H9 (cell line): ENCODE measurements at regions not wholly inside any gene's neighbourhood (a gene's known extent, or its start where the extent isn't known, plus 50 kb on each side); places are given as distances from the start of the nearest gene placed in this dataset.

ENCODE experiments used
- DNase-seq: peaks from one replicate; pipeline ENCODE4 v3.0.0-alpha.2; 2017
- H2AFZ ChIP-seq: one replicate; pipeline ENCODE4 v1.6.1; 2013; ENCODE audit warnings: mild to moderate bottlenecking, low read length, control low read depth, moderate library complexity
- H2AK5ac ChIP-seq: 2 replicates; pipeline ENCODE4 v1.6.1; 2013; ENCODE audit warnings: low read length, control low read depth, mixed read lengths; ENCODE audit not compliant: insufficient read length
- H2BK120ac ChIP-seq: one replicate; pipeline ENCODE4 v1.6.1; 2013; ENCODE audit warnings: low read depth, mild to moderate bottlenecking, low read length, control low read depth, inconsistent platforms; ENCODE audit not compliant: poor library complexity, severe bottlenecking
- H2BK12ac ChIP-seq: 2 replicates; pipeline ENCODE4 v1.6.1; 2013; ENCODE audit warnings: low read length, control low read depth, mixed read lengths, low read depth; ENCODE audit not compliant: insufficient read length
- H2BK15ac ChIP-seq: 2 replicates; pipeline ENCODE4 v1.6.1; 2013; ENCODE audit warnings: low read depth, low read length, control low read depth
- H2BK20ac ChIP-seq: one replicate; pipeline ENCODE4 v1.6.1; 2013; ENCODE audit warnings: low read depth, mild to moderate bottlenecking, low read length, control low read depth, inconsistent platforms; ENCODE audit not compliant: poor library complexity, severe bottlenecking
- H2BK5ac ChIP-seq: 2 replicates; pipeline ENCODE4 v1.6.1; 2013; ENCODE audit warnings: low read length, control low read depth, mixed read lengths; ENCODE audit not compliant: insufficient read length
- H3K14ac ChIP-seq: 2 replicates; pipeline ENCODE4 v1.6.1; 2013; ENCODE audit warnings: low read length, control low read depth; ENCODE audit not compliant: insufficient read depth
- H3K18ac ChIP-seq: 2 replicates; pipeline ENCODE4 v1.6.1; 2013; ENCODE audit warnings: low read depth, mild to moderate bottlenecking, mixed read lengths, low read length, control low read depth; ENCODE audit not compliant: insufficient read length
- H3K23ac ChIP-seq: 2 replicates; pipeline ENCODE4 v1.6.1; 2013; ENCODE audit warnings: low read length, control low read depth, mixed read lengths, low read depth; ENCODE audit not compliant: insufficient read length
- H3K23me2 ChIP-seq: 2 replicates; pipeline ENCODE4 v1.6.1; 2013; ENCODE audit warnings: low read depth, mild to moderate bottlenecking, mixed read lengths, low read length, control low read depth; ENCODE audit not compliant: insufficient read length, poor library complexity, severe bottlenecking
- H3K27ac ChIP-seq: 2 replicates; pipeline ENCODE4 v1.5.1; 2013; ENCODE audit warnings: low read length, control low read depth, mixed read lengths, low read depth; ENCODE audit not compliant: insufficient read length
- H3K27me3 ChIP-seq: 2 replicates; pipeline ENCODE4 v1.6.1; 2013; ENCODE audit warnings: low read length, control low read depth, inconsistent platforms; ENCODE audit not compliant: insufficient read depth
- H3K4ac ChIP-seq: 2 replicates; pipeline ENCODE4 v1.6.1; 2013; ENCODE audit warnings: low read depth, mild to moderate bottlenecking, control low read depth, inconsistent platforms, low read length, moderate library complexity
- H3K4me1 ChIP-seq: 2 replicates; pipeline ENCODE4 v1.6.1; 2013; ENCODE audit warnings: low read length, control low read depth, inconsistent platforms; ENCODE audit not compliant: insufficient read depth
- H3K4me2 ChIP-seq: 2 replicates; pipeline ENCODE4 v1.6.1; 2013; ENCODE audit warnings: low read length, control low read depth, mixed read lengths; ENCODE audit not compliant: insufficient read length, insufficient read depth
- H3K56ac ChIP-seq: 2 replicates; pipeline ENCODE4 v1.6.1; 2013; ENCODE audit warnings: low read depth, mild to moderate bottlenecking, mixed read lengths, low read length, control low read depth; ENCODE audit not compliant: insufficient read length
- H3K79me1 ChIP-seq: 2 replicates; pipeline ENCODE4 v1.6.1; 2013; ENCODE audit warnings: low read depth, mild to moderate bottlenecking, moderate library complexity, low read length, control low read depth, inconsistent platforms; ENCODE audit not compliant: insufficient read depth, poor library complexity, severe bottlenecking
- H3K79me2 ChIP-seq: 2 replicates; pipeline ENCODE4 v1.6.1; 2013; ENCODE audit warnings: low read length, control low read depth, inconsistent platforms; ENCODE audit not compliant: insufficient read depth
- H3K9ac ChIP-seq: 2 replicates; pipeline ENCODE4 v1.6.1; 2013; ENCODE audit warnings: low read length, control low read depth, mixed read lengths; ENCODE audit not compliant: insufficient read length; ENCODE audit errors: extremely low read depth
- H3K9me3 ChIP-seq: one replicate; pipeline ENCODE4 v1.6.1; 2013; ENCODE audit warnings: low read depth, low read length, inconsistent platforms; ENCODE audit not compliant: control insufficient read depth
- H3T11ph ChIP-seq: one replicate; pipeline ENCODE4 v1.6.1; 2013; ENCODE audit warnings: mild to moderate bottlenecking, low read length, control low read depth, inconsistent platforms
- H4K20me1 ChIP-seq: one replicate; pipeline ENCODE4 v1.6.1; 2013; ENCODE audit not compliant: control insufficient read depth, insufficient read length, insufficient read depth
- H4K5ac ChIP-seq: 2 replicates; pipeline ENCODE4 v1.6.1; 2013; ENCODE audit warnings: low read depth, mild to moderate bottlenecking, mixed read lengths, low read length, control low read depth; ENCODE audit not compliant: insufficient read length
- H4K8ac ChIP-seq: replicated peaks from 2 replicates; pipeline ENCODE4 v1.6.1; 2013; ENCODE audit warnings: low read length, control low read depth, mixed read lengths, low read depth; ENCODE audit not compliant: insufficient read length
- H4K91ac ChIP-seq: 2 replicates; pipeline ENCODE4 v1.6.1; 2013; ENCODE audit warnings: low read depth, mild to moderate bottlenecking, moderate library complexity, mixed read lengths, low read length, control low read depth; ENCODE audit not compliant: insufficient read length
- H3K27ac Mint-ChIP-seq, 3 experiments: 2 replicates in 2 of 3; 3 replicates in 1 of 3; pipeline ENCODE4 v1.8.0; 2020 to 2021; ENCODE audit warnings: mixed read lengths in 3 of 3, mild to moderate bottlenecking in 1 of 3, moderate library complexity in 1 of 3
- H3K27me3 Mint-ChIP-seq: 2 replicates; pipeline ENCODE4 v1.8.0; 2021; ENCODE audit warnings: low read depth, mild to moderate bottlenecking, moderate library complexity, mixed read lengths
- H3K36me3 Mint-ChIP-seq, 3 experiments: 2 replicates in 2 of 3; 3 replicates in 1 of 3; pipeline ENCODE4 v1.8.0; 2020 to 2021; ENCODE audit warnings: low read depth in 3 of 3, mixed read lengths in 3 of 3; ENCODE audit not compliant: insufficient read depth in 1 of 3
- H3K4me1 Mint-ChIP-seq, 2 experiments: 2 replicates each; pipeline ENCODE4 v1.8.0; 2020; ENCODE audit warnings: mixed read lengths in 2 of 2
- H3K4me3 Mint-ChIP-seq, 2 experiments: 2 replicates in 1 of 2; 3 replicates in 1 of 2; pipeline ENCODE4 v1.8.0; 2020 to 2021; ENCODE audit warnings: mild to moderate bottlenecking in 2 of 2, mixed read lengths in 2 of 2, moderate library complexity in 1 of 2
- H3K9me3 Mint-ChIP-seq, 2 experiments: 2 replicates in 1 of 2; 3 replicates in 1 of 2; pipeline ENCODE4 v1.8.0; 2020; ENCODE audit warnings: mild to moderate bottlenecking in 2 of 2, mixed read lengths in 2 of 2, moderate library complexity in 1 of 2
- CTCF ChIP-seq: fragments of 200-600 bp; sonication (generic); conservative IDR thresholded peaks from 3 replicates; pipeline ENCODE4 v1.8.0; 2021; ENCODE audit warnings: antibody characterized with exemption, mild to moderate bottlenecking
- WGBS: extraction: QIAGEN DNeasy Blood & Tissue Kit; methylation state at CpG from one replicate; pipeline ENCODE4 v1.1.7; 2013; ENCODE audit warnings: missing lambda C conversion rate, low lambda C conversion rate, mixed read lengths; ENCODE audit not compliant: insufficient read length; ENCODE audit errors: extremely low coverage; 5-methylcytosine and 5-hydroxymethylcytosine counted together

- Histone ChIP-seq H3K27ac (no peak overlapping the region), H2BK20ac (no peak overlapping the region), H4K20me1 (no peaks in the 10 kb centered on the region), H3K9ac (no peak overlapping the region), H3K9me3 (no peaks in the 10 kb centered on the region), H3K4ac (no peak overlapping the region), H3K79me1 (no peaks in the 10 kb centered on the region), H2BK5ac (no peak overlapping the region), H4K8ac (no peak overlapping the region), H3K27me3 (no peaks in the 10 kb centered on the region), H2BK120ac (no peak overlapping the region), H3K79me2 (no peaks in the 10 kb centered on the region), H3K14ac (no peak overlapping the region), H2AFZ (no peak overlapping the region), H2BK12ac (no peak overlapping the region), H2AK5ac (no peak overlapping the region), H4K5ac (no peak overlapping the region), H3K56ac (no peak overlapping the region), H3K23me2 (no peaks in the 10 kb centered on the region), H3K18ac (no peak overlapping the region), H4K91ac (no peak overlapping the region), H3T11ph (no peak overlapping the region), H3K4me1 (no peaks in the 10 kb centered on the region), H2BK15ac (no peak overlapping the region), H3K23ac (no peak overlapping the region), H3K4me2 (no peak overlapping the region)
- Mint-ChIP-seq H3K4me1 (no peaks in the 10 kb centered on the region), H3K4me3 (no peak overlapping the region), H3K9me3 (no peaks in the 10 kb centered on the region), H3K36me3 (no peaks in the 10 kb centered on the region; a peak in 1 of 7 replicates), H3K27ac (no peak overlapping the region), H3K27me3 (no peaks in the 10 kb centered on the region)
- TF ChIP-seq CTCF, result no peak
- no peak for DNase-seq
- WGBS, result no CpG with 5 or more reads among the region's 8 CpGs
These were observed 142.9 kb upstream of the LNX1 start for GRCh38 chr4:53734182-53734581.
